Smooth muscle cell (in vitro differentiated cells): ENCODE measurements at regions not wholly inside any gene's neighbourhood (a gene's known extent, or its start where the extent isn't known, plus 50 kb on each side); places are given as distances from the start of the nearest gene placed in this dataset.

Source experiments
- DNase-seq: peaks from one replicate; lab custom pipeline; 2025; ENCODE audit not compliant: unreplicated experiment; lab: John Stamatoyannopoulos, UW
- H2AFZ ChIP-seq: fragments of 200-600 bp; sonication (generic); 2 replicates; pipeline ENCODE4 v1.6.0; 2016; ENCODE audit warnings: antibody characterized with exemption, low read depth, mild to moderate bottlenecking
- H3F3A ChIP-seq: fragments of 200-600 bp; sonication (generic); 2 replicates; pipeline ENCODE4 v1.6.0; 2017; ENCODE audit warnings: antibody characterized with exemption, low read depth
- H3K27ac ChIP-seq: fragments of 200-600 bp; sonication (generic); 2 replicates; pipeline ENCODE4 v1.5.1; 2016; ENCODE audit warnings: low read depth, mild to moderate bottlenecking
- H3K27me3 ChIP-seq: fragments of 200-600 bp; sonication (generic); 2 replicates; pipeline ENCODE4 v1.6.1; 2016; ENCODE audit warnings: low read depth, mild to moderate bottlenecking
- H3K36me3 ChIP-seq: fragments of 200-600 bp; sonication (generic); 2 replicates; pipeline ENCODE4 v1.5.1; 2016; ENCODE audit warnings: low read depth
- H3K4me1 ChIP-seq: fragments of 200-600 bp; sonication (generic); 2 replicates; pipeline ENCODE4 v1.5.1; 2016; ENCODE audit warnings: low read depth
- H3K4me2 ChIP-seq: fragments of 200-600 bp; sonication (generic); 2 replicates; pipeline ENCODE4 v1.6.0; 2016; ENCODE audit warnings: mild to moderate bottlenecking
- H3K4me3 ChIP-seq: fragments of 200-600 bp; sonication (generic); 2 replicates; pipeline ENCODE4 v1.5.1; 2016; ENCODE audit warnings: mild to moderate bottlenecking
- H3K79me2 ChIP-seq: fragments of 200-600 bp; sonication (generic); 2 replicates; pipeline ENCODE4 v1.6.0; 2016; ENCODE audit warnings: low read depth, mild to moderate bottlenecking
- H3K9ac ChIP-seq: fragments of 200-600 bp; sonication (generic); 2 replicates; pipeline ENCODE4 v1.6.0; 2016; ENCODE audit warnings: low read depth
- H3K9me3 ChIP-seq: fragments of 200-600 bp; sonication (generic); replicated peaks from 2 replicates; pipeline ENCODE4 v1.5.1; 2016; ENCODE audit warnings: low read depth
- H4K20me1 ChIP-seq: fragments of 200-600 bp; sonication (generic); 2 replicates; pipeline ENCODE4 v1.6.0; 2016; ENCODE audit warnings: low read depth
- WGBS: methylation state at CpG from one replicate; pipeline ENCODE4 v1.1.7; 2016; ENCODE audit warnings: low lambda C conversion rate; 5-methylcytosine and 5-hydroxymethylcytosine counted together
- TF ChIP-seq, protein P1 (sequence below): fragments of 200-600 bp; sonication (generic); IDR thresholded peaks from 2 replicates; pipeline ENCODE4 v1.5.1; 2017; ENCODE audit warnings: borderline replicate concordance, mild to moderate bottlenecking, antibody characterized with exemption; ENCODE audit not compliant: insufficient read depth, poor library complexity, severe bottlenecking

GRCh38 chr5:16345454-16345853, 120.1 kb downstream of the ZNF622 start:
- Histone ChIP-seq H3K27me3 (no peaks in the 10 kb centered on the region), H4K20me1 (no peaks in the 10 kb centered on the region), H3K79me2 (no peaks in the 10 kb centered on the region), H3F3A (no peaks in the 10 kb centered on the region), H3K4me3 (no peak overlapping the region), H2AFZ (no peak overlapping the region), H3K9me3 (no peaks in the 10 kb centered on the region), H3K9ac (no peak overlapping the region), H3K4me2 (no peak overlapping the region), H3K4me1 (no peaks in the 10 kb centered on the region), H3K36me3 (no peaks in the 10 kb centered on the region), H3K27ac (no peak overlapping the region)
- TF ChIP-seq, protein P1, sequence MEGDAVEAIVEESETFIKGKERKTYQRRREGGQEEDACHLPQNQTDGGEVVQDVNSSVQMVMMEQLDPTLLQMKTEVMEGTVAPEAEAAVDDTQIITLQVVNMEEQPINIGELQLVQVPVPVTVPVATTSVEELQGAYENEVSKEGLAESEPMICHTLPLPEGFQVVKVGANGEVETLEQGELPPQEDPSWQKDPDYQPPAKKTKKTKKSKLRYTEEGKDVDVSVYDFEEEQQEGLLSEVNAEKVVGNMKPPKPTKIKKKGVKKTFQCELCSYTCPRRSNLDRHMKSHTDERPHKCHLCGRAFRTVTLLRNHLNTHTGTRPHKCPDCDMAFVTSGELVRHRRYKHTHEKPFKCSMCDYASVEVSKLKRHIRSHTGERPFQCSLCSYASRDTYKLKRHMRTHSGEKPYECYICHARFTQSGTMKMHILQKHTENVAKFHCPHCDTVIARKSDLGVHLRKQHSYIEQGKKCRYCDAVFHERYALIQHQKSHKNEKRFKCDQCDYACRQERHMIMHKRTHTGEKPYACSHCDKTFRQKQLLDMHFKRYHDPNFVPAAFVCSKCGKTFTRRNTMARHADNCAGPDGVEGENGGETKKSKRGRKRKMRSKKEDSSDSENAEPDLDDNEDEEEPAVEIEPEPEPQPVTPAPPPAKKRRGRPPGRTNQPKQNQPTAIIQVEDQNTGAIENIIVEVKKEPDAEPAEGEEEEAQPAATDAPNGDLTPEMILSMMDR = peak; percentile 5
- DNase-seq = no peak
- WGBS = 71% methylated on average over 1 of the region's 1 CpG

DNA sequence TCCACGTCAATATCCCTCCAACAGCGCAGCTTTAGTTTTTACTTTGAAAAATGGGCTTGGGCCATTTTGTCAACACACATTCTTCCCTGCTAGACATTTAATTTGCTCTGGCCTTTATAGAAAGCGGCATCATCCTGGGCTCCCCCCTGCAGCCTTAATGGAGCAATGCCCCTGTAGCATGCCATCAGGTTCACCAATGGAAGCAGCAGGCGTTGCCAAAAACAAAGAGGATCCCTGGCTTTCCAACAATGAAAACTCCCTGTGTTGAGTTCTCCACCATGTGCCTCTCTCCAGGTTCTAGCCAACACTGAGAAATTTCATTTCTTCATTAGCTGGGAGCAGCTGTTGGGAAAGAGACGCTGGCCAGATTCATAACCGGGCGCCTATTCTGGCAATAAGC, 139.5 kb downstream of the ZNF622 start:
- no peak for DNase-seq
- Histone ChIP-seq H3K27ac (no peak overlapping the region), H3K4me3 (no peak overlapping the region), H2AFZ (no peak overlapping the region), H3K79me2 (no peaks in the 10 kb centered on the region), H3K36me3 (no peaks in the 10 kb centered on the region), H3K27me3 (no peaks in the 10 kb centered on the region), H3K4me2 (no peak overlapping the region), H3K9ac (no peak overlapping the region), H4K20me1 (no peaks in the 10 kb centered on the region), H3K9me3 (no peaks in the 10 kb centered on the region), H3F3A (no peaks in the 10 kb centered on the region), H3K4me1 (peaks cover 5% of the 10 kb centered on the region)
- TF ChIP-seq, protein P1 = no peak
- WGBS = 85% methylated on average over 7 of the region's 7 CpGs

- H3K27me3 ChIP-seq = no peaks in the 10 kb centered on the region
- TF ChIP-seq, protein P1 = no peak
- no peaks in the 10 kb centered on the region for H3F3A ChIP-seq
- no peaks in the 10 kb centered on the region for H3K79me2 ChIP-seq
- H3K36me3 ChIP-seq = no peaks in the 10 kb centered on the region
- H2AFZ ChIP-seq = no peak overlapping the region
- no peak overlapping the region for H3K4me2 ChIP-seq
- H4K20me1 ChIP-seq = no peaks in the 10 kb centered on the region
- peaks cover 3% of the 10 kb centered on the region for H3K4me1 ChIP-seq
- no peaks in the 10 kb centered on the region for H3K9me3 ChIP-seq
- WGBS = 98% methylated on average over 1 of the region's 1 CpG
- no peak overlapping the region for H3K4me3 ChIP-seq
- no peak overlapping the region for H3K27ac ChIP-seq
- H3K9ac ChIP-seq = no peak overlapping the region
- DNase-seq = no peak
Observed at GRCh38 chr5:16321284-16321683, 141.7 kb upstream of the MARCHF11 start.

DNA sequence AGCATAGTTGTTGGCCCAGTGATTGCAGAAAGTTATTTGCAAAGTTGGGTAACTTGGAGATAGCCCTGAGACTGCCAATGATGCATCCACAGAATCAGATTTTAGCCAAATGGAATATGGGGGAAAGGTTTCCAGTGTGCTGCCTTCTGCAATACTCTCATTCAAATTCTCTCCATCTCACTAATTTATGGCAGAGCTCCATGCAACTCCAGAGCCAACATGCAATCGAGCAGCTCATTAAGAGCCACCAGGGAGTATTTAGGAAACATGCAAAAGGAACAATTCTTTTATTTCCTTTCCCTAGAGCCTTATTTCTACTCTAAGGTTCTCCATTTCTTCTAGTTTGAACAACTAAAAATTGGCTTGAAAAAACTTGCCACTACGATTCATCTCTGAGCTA, 135.9 kb upstream of the MARCHF11 start:
- Histone ChIP-seq H3K36me3 (no peaks in the 10 kb centered on the region), H4K20me1 (no peaks in the 10 kb centered on the region), H3K4me3 (no peak overlapping the region), H3F3A (no peaks in the 10 kb centered on the region), H3K9me3 (no peaks in the 10 kb centered on the region), H3K9ac (no peak overlapping the region), H3K79me2 (no peaks in the 10 kb centered on the region), H3K4me1 (no peaks in the 10 kb centered on the region), H3K27me3 (peaks cover 3% of the 10 kb centered on the region), H3K27ac (no peak overlapping the region), H2AFZ (no peak overlapping the region), H3K4me2 (no peak overlapping the region)
- TF ChIP-seq, protein P1 = no peak
- DNase-seq = no peak
- 96% methylated on average over 2 of the region's 2 CpGs for WGBS
